Activated T-helper 17 cell treated with anti-CD3 and anti-CD28 coated beads, Interleukin-2, amount 50 U/mL, for 72 hours (primary cell): ENCODE measurements at regions not wholly inside any gene's neighbourhood (a gene's known extent, or its start where the extent isn't known, plus 50 kb on each side); places are given as distances from the start of the nearest gene placed in this dataset.
"Not testable (repeated sequence)": the region's sequence is repeated elsewhere in the genome, so short reads cannot be mapped to it uniquely, and the experiment has no call there.

Experiments
- ATAC-seq: fragments of 150-1000 bp; cut with Tn5 transposase; replicated peaks from 2 replicates; pipeline ENCODE4 v1.10.0; 2021; ENCODE audit warnings: mild to moderate bottlenecking, moderate library complexity
- H3K27ac Mint-ChIP-seq: one replicate; pipeline ENCODE4 v1.8.0; 2022; ENCODE audit warnings: mixed read lengths
- H3K27me3 Mint-ChIP-seq: one replicate; pipeline ENCODE4 v1.8.0; 2022; ENCODE audit warnings: mixed read lengths
- H3K36me3 Mint-ChIP-seq: one replicate; pipeline ENCODE4 v1.8.0; 2022; ENCODE audit warnings: low read depth, mild to moderate bottlenecking, mixed read lengths
- H3K4me1 Mint-ChIP-seq: one replicate; pipeline ENCODE4 v1.8.0; 2022; ENCODE audit warnings: mixed read lengths
- H3K4me3 Mint-ChIP-seq: one replicate; pipeline ENCODE4 v1.8.0; 2022; ENCODE audit warnings: mild to moderate bottlenecking, mixed read lengths
- H3K9me3 Mint-ChIP-seq: one replicate; pipeline ENCODE4 v1.8.0; 2022; ENCODE audit warnings: mixed read lengths

- no peak overlapping the region for H3K4me3 Mint-ChIP-seq
- no peak for ATAC-seq
- no peak overlapping the region for H3K27ac Mint-ChIP-seq
- peaks cover 4% of the 10 kb centered on the region for H3K9me3 Mint-ChIP-seq
- H3K36me3 Mint-ChIP-seq, result no peaks in the 10 kb centered on the region
- no peaks in the 10 kb centered on the region for H3K27me3 Mint-ChIP-seq
- no peaks in the 10 kb centered on the region for H3K4me1 Mint-ChIP-seq
Observed at GRCh38 chr3:181533811-181534210, 177.9 kb upstream of the SOX2 start.

- H3K27me3 Mint-ChIP-seq, result no peaks in the 10 kb centered on the region
- peaks cover 15% of the 10 kb centered on the region for H3K9me3 Mint-ChIP-seq
- H3K36me3 Mint-ChIP-seq, result no peaks in the 10 kb centered on the region
- no peak for ATAC-seq
- no peaks in the 10 kb centered on the region for H3K4me1 Mint-ChIP-seq
- H3K4me3 Mint-ChIP-seq, result no peak overlapping the region
- no peak overlapping the region for H3K27ac Mint-ChIP-seq
Observed at GRCh38 chr3:181530584-181530983, 181.1 kb upstream of the SOX2 start.

- Mint-ChIP-seq H3K36me3 (no peaks in the 10 kb centered on the region), H3K27me3 (no peaks in the 10 kb centered on the region), H3K4me3 (no peak overlapping the region), H3K9me3 (peaks cover 18% of the 10 kb centered on the region), H3K27ac (no peak overlapping the region), H3K4me1 (no peaks in the 10 kb centered on the region)
- no peak for ATAC-seq
Observed at GRCh38 chr3:181521831-181522230, 189.9 kb upstream of the SOX2 start.

- no peak for ATAC-seq
- Mint-ChIP-seq H3K4me1 (no peaks in the 10 kb centered on the region), H3K4me3 (no peak overlapping the region), H3K9me3 (peaks cover 27% of the 10 kb centered on the region), H3K27ac (no peak overlapping the region), H3K27me3 (no peaks in the 10 kb centered on the region), H3K36me3 (no peaks in the 10 kb centered on the region)
Observed at GRCh38 chr3:181518222-181518621, 193.5 kb upstream of the SOX2 start.

GRCh38 chr3:181512787-181513186 lies 198.9 kb upstream of the SOX2 start:
- no peak overlapping the region for H3K4me3 Mint-ChIP-seq
- no peaks in the 10 kb centered on the region for H3K4me1 Mint-ChIP-seq
- H3K36me3 Mint-ChIP-seq, result no peaks in the 10 kb centered on the region
- peaks cover 40% of the 10 kb centered on the region for H3K9me3 Mint-ChIP-seq
- no peaks in the 10 kb centered on the region for H3K27me3 Mint-ChIP-seq
- ATAC-seq, result no peak
- H3K27ac Mint-ChIP-seq, result no peak overlapping the region

- no peaks in the 10 kb centered on the region for H3K27me3 Mint-ChIP-seq
- no peak overlapping the region for H3K4me3 Mint-ChIP-seq
- H3K9me3 Mint-ChIP-seq, result peaks cover 33% of the 10 kb centered on the region
- no peak overlapping the region for H3K27ac Mint-ChIP-seq
- no peaks in the 10 kb centered on the region for H3K4me1 Mint-ChIP-seq
- no peak for ATAC-seq
- no peaks in the 10 kb centered on the region for H3K36me3 Mint-ChIP-seq
Observed at GRCh38 chr3:181510500-181510899, 201.2 kb upstream of the SOX2 start.

GRCh38 chr3:181497358-181497757 lies 214.4 kb upstream of the SOX2 start:
- ATAC-seq, result no peak
- H3K4me3 Mint-ChIP-seq, result no peak overlapping the region
- no peaks in the 10 kb centered on the region for H3K27me3 Mint-ChIP-seq
- H3K9me3 Mint-ChIP-seq, result no peaks in the 10 kb centered on the region
- H3K36me3 Mint-ChIP-seq, result no peaks in the 10 kb centered on the region
- no peaks in the 10 kb centered on the region for H3K4me1 Mint-ChIP-seq
- H3K27ac Mint-ChIP-seq, result no peak overlapping the region

- no peak overlapping the region for H3K4me3 Mint-ChIP-seq
- no peaks in the 10 kb centered on the region for H3K36me3 Mint-ChIP-seq
- no peak for ATAC-seq
- no peak overlapping the region for H3K27ac Mint-ChIP-seq
- H3K27me3 Mint-ChIP-seq, result no peaks in the 10 kb centered on the region
- H3K9me3 Mint-ChIP-seq, result peaks cover 8% of the 10 kb centered on the region
- no peaks in the 10 kb centered on the region for H3K4me1 Mint-ChIP-seq
Observed at GRCh38 chr3:181493423-181493822, 218.3 kb upstream of the SOX2 start.

- Mint-ChIP-seq H3K9me3 (peaks cover 14% of the 10 kb centered on the region), H3K27me3 (no peaks in the 10 kb centered on the region), H3K4me1 (no peaks in the 10 kb centered on the region), H3K4me3 (no peak overlapping the region), H3K36me3 (no peaks in the 10 kb centered on the region), H3K27ac (no peak overlapping the region)
- no peak for ATAC-seq
Observed at GRCh38 chr3:181488536-181488935, 223.2 kb upstream of the SOX2 start.

- H3K27me3 Mint-ChIP-seq, result no peaks in the 10 kb centered on the region
- H3K36me3 Mint-ChIP-seq, result no peaks in the 10 kb centered on the region
- no peak for ATAC-seq
- H3K4me1 Mint-ChIP-seq, result no peaks in the 10 kb centered on the region
- H3K27ac Mint-ChIP-seq, result no peak overlapping the region
- H3K9me3 Mint-ChIP-seq, result peaks cover 18% of the 10 kb centered on the region
- no peak overlapping the region for H3K4me3 Mint-ChIP-seq
Observed at GRCh38 chr3:181487236-181487978, 224.3 kb upstream of the SOX2 start.

- no peak for ATAC-seq
- H3K4me3 Mint-ChIP-seq, result no peak overlapping the region
- no peak overlapping the region for H3K27ac Mint-ChIP-seq
- H3K4me1 Mint-ChIP-seq, result no peaks in the 10 kb centered on the region
- no peaks in the 10 kb centered on the region for H3K36me3 Mint-ChIP-seq
- H3K9me3 Mint-ChIP-seq, result peaks cover 18% of the 10 kb centered on the region
- no peaks in the 10 kb centered on the region for H3K27me3 Mint-ChIP-seq
Observed at GRCh38 chr3:181486141-181486885, 225.4 kb upstream of the SOX2 start.

- Mint-ChIP-seq H3K9me3 (peaks cover 20% of the 10 kb centered on the region), H3K4me3 (no peak overlapping the region), H3K27me3 (no peaks in the 10 kb centered on the region), H3K27ac (no peak overlapping the region), H3K36me3 (no peaks in the 10 kb centered on the region), H3K4me1 (no peaks in the 10 kb centered on the region)
- no peak for ATAC-seq
Observed at GRCh38 chr3:181484026-181484425, 227.7 kb upstream of the SOX2 start.

GRCh38 chr3:181475146-181475545 lies 236.6 kb upstream of the SOX2 start:
- not testable (repeated sequence) for H3K27ac Mint-ChIP-seq, H3K36me3 Mint-ChIP-seq, H3K27me3 Mint-ChIP-seq, ATAC-seq, H3K4me1 Mint-ChIP-seq, H3K4me3 Mint-ChIP-seq
- peaks cover 27% of the 10 kb centered on the region for H3K9me3 Mint-ChIP-seq

- no peak overlapping the region for H3K4me3 Mint-ChIP-seq
- no peak for ATAC-seq
- H3K27me3 Mint-ChIP-seq, result no peaks in the 10 kb centered on the region
- H3K4me1 Mint-ChIP-seq, result no peaks in the 10 kb centered on the region
- no peaks in the 10 kb centered on the region for H3K36me3 Mint-ChIP-seq
- H3K9me3 Mint-ChIP-seq, result peaks cover 24% of the 10 kb centered on the region
- no peak overlapping the region for H3K27ac Mint-ChIP-seq
Observed at GRCh38 chr3:181470349-181470748, 241.4 kb upstream of the SOX2 start.

GRCh38 chr3:181464033-181464694 lies 247.6 kb upstream of the SOX2 start:
- H3K27ac Mint-ChIP-seq, result no peak overlapping the region
- H3K36me3 Mint-ChIP-seq, result no peaks in the 10 kb centered on the region
- H3K4me3 Mint-ChIP-seq, result no peak overlapping the region
- peaks cover 3% of the 10 kb centered on the region for H3K9me3 Mint-ChIP-seq
- H3K27me3 Mint-ChIP-seq, result no peaks in the 10 kb centered on the region
- H3K4me1 Mint-ChIP-seq, result no peaks in the 10 kb centered on the region
- no peak for ATAC-seq
